Transverse colon (tissue), 4 donors: ENCODE measurements at regions not wholly inside any gene's neighbourhood (a gene's known extent, or its start where the extent isn't known, plus 50 kb on each side); places are given as distances from the start of the nearest gene placed in this dataset.

Experiments
- EP300 ChIP-seq: sonication (generic); formaldehyde crosslinking; IDR thresholded peaks from one replicate; pipeline ENCODE4 v1.6.1; 2017; ENCODE audit warnings: antibody characterized with exemption, low read depth
- POLR2AphosphoS5 ChIP-seq, 3 donors: sonication (generic); formaldehyde crosslinking; IDR thresholded peaks; one replicate each; pipeline ENCODE4 v1.6.1; 2016; ENCODE audit warnings: antibody characterized with exemption in 3 of 3
- TF ChIP-seq, protein P1 (sequence below), 5 experiments: fragments of 200-600 bp in 3 of 5; fragments of 450-650 bp in 2 of 5; sonication (generic) in 3 of 5; IDR thresholded peaks; 1 replicate in 2 of 5; 2 replicates in 3 of 5; pipeline ENCODE4 v1.5.1; 2016 to 2017; ENCODE audit warnings: antibody characterized with exemption in 5 of 5, inconsistent platforms in 3 of 5, mild to moderate bottlenecking in 2 of 5, moderate library complexity in 1 of 5

DNA sequence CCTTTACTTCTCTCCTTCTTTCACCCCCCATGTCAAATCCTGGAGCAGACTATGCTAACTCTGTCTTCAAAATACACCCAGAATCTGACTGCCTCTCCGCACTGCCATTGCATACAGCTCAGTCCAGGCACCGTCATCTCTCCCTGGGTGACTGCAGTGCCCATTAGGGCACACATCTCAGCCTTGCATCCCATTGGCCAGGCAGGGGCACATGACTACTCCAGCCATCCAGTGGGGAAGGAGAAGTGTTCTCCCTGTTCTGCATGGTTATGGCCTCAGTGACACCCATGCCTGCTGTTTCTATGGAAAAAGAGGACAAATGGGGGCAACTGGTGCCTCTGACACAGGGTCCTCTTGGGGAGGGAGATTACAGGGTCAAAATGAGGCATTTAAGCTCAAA is 270.5 kb downstream of the MATN1 start:
- no peak for TF ChIP-seq POLR2AphosphoS5 (IDR thresholded peaks at IDR 0.05)
- TF ChIP-seq EP300 = no peak
- TF ChIP-seq, protein P1, sequence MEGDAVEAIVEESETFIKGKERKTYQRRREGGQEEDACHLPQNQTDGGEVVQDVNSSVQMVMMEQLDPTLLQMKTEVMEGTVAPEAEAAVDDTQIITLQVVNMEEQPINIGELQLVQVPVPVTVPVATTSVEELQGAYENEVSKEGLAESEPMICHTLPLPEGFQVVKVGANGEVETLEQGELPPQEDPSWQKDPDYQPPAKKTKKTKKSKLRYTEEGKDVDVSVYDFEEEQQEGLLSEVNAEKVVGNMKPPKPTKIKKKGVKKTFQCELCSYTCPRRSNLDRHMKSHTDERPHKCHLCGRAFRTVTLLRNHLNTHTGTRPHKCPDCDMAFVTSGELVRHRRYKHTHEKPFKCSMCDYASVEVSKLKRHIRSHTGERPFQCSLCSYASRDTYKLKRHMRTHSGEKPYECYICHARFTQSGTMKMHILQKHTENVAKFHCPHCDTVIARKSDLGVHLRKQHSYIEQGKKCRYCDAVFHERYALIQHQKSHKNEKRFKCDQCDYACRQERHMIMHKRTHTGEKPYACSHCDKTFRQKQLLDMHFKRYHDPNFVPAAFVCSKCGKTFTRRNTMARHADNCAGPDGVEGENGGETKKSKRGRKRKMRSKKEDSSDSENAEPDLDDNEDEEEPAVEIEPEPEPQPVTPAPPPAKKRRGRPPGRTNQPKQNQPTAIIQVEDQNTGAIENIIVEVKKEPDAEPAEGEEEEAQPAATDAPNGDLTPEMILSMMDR (IDR thresholded peaks at IDR 0.05) = no peak
